ENCODE measurements at regions not wholly inside any gene's neighbourhood (a gene's known extent, or its start where the extent isn't known, plus 50 kb on each side); places are given as distances from the start of the nearest gene placed in this dataset.

- H3K36me3 Mint-ChIP-seq: no peaks in the 10 kb centered on the region
Measured at GRCh38 chr5:75961818-75962217, 121.4 kb upstream of the SV2C start.

GRCh38 chr5:75960129-75960528 lies 123.1 kb upstream of the SV2C start:
- H3K9me3 Mint-ChIP-seq: peaks cover 5 to 8% of the 10 kb centered on the region in 2 donors
- no peak for ATAC-seq
- no peaks in the 10 kb centered on the region for H3K36me3 Mint-ChIP-seq

More at GRCh38 chr5:75961818-75962217, 121.4 kb upstream of the SV2C start:
- ATAC-seq (no peak), DNase-seq (ENCODE audit: low spot score in 2 of 2) (no peak)
- peaks cover 5 to 9% of the 10 kb centered on the region in 2 donors for H3K9me3 Mint-ChIP-seq
- no peak overlapping the region for H3K27ac Mint-ChIP-seq

GRCh38 chr5:75952963-75953362 lies 130.2 kb upstream of the SV2C start:
- Mint-ChIP-seq H3K9me3 (peaks cover 0 to 10% of the 10 kb centered on the region in 2 donors), H3K36me3 (no peaks in the 10 kb centered on the region), H3K27ac (no peak overlapping the region)
- DNase-seq (ENCODE audit: low spot score in 2 of 2) (no peak), ATAC-seq (no peak)

More at GRCh38 chr5:75960129-75960528, 123.1 kb upstream of the SV2C start:
- DNase-seq (ENCODE audit: low spot score in 2 of 2): no peak
- no peak overlapping the region for H3K27ac Mint-ChIP-seq

- ATAC-seq (no peak), DNase-seq (ENCODE audit: low spot score in 2 of 2) (no peak)
- H3K9me3 Mint-ChIP-seq: peaks cover 0 to 10% of the 10 kb centered on the region in 2 donors
- H3K36me3 Mint-ChIP-seq: no peaks in the 10 kb centered on the region
- H3K27ac Mint-ChIP-seq: no peak overlapping the region
Measured at GRCh38 chr5:75952291-75952690, 130.9 kb upstream of the SV2C start.

GRCh38 chr5:75951716-75952115 lies 131.5 kb upstream of the SV2C start:
- peaks cover 0 to 7% of the 10 kb centered on the region in 2 donors for H3K9me3 Mint-ChIP-seq
- H3K36me3 Mint-ChIP-seq: no peaks in the 10 kb centered on the region
- ATAC-seq: no peak
- no peak overlapping the region for H3K27ac Mint-ChIP-seq
- DNase-seq (ENCODE audit: low spot score in 2 of 2): no peak

- H3K9me3 Mint-ChIP-seq: peaks cover 0 to 6% of the 10 kb centered on the region in 2 donors
- H3K36me3 Mint-ChIP-seq: no peaks in the 10 kb centered on the region
- DNase-seq (ENCODE audit: low spot score in 2 of 2): no peak
- no peak for ATAC-seq
- H3K27ac Mint-ChIP-seq: no peak overlapping the region
Measured at GRCh38 chr5:75951158-75951557, 132.0 kb upstream of the SV2C start.

GRCh38 chr5:75948438-75948837 lies 134.7 kb upstream of the SV2C start:
- Mint-ChIP-seq H3K9me3 (peaks cover 4 to 10% of the 10 kb centered on the region in 2 donors), H3K27ac (no peak overlapping the region), H3K36me3 (no peaks in the 10 kb centered on the region)
- DNase-seq (ENCODE audit: low spot score in 2 of 2): no peak
- no peak for ATAC-seq

GRCh38 chr5:75940418-75940817 lies 142.8 kb upstream of the SV2C start:
- no peak overlapping the region for H3K27ac Mint-ChIP-seq
- H3K9me3 Mint-ChIP-seq: peaks cover 5% of the 10 kb centered on the region in 2 donors
- DNase-seq (ENCODE audit: low spot score in 2 of 2) (no peak), ATAC-seq (no peak)
- H3K36me3 Mint-ChIP-seq: no peaks in the 10 kb centered on the region

- DNase-seq (ENCODE audit: low spot score in 2 of 2) (no peak), ATAC-seq (peak in 1 of 2 donors; percentile 64)
- H3K36me3 Mint-ChIP-seq: no peaks in the 10 kb centered on the region
- H3K27ac Mint-ChIP-seq: no peak overlapping the region
- H3K9me3 Mint-ChIP-seq: no peaks in the 10 kb centered on the region
Measured at GRCh38 chr5:75935572-75935971, 147.6 kb upstream of the SV2C start.

- DNase-seq (ENCODE audit: low spot score in 2 of 2) (no peak), ATAC-seq (no peak)
- Mint-ChIP-seq H3K27ac (peak overlapping the region in 1 of 2 donors; percentile 24), H3K9me3 (no peaks in the 10 kb centered on the region), H3K36me3 (no peaks in the 10 kb centered on the region)
Measured at GRCh38 chr5:75933489-75933888, 149.7 kb upstream of the SV2C start.

GRCh38 chr5:75931175-75931574 lies 152.0 kb upstream of the SV2C start:
- Mint-ChIP-seq H3K9me3 (no peaks in the 10 kb centered on the region), H3K36me3 (no peaks in the 10 kb centered on the region), H3K27ac (no peak overlapping the region)
- no peak for DNase-seq (ENCODE audit: low spot score in 2 of 2)
- ATAC-seq: no peak

- Mint-ChIP-seq H3K27ac (no peak overlapping the region), H3K9me3 (no peaks in the 10 kb centered on the region), H3K36me3 (no peaks in the 10 kb centered on the region)
- DNase-seq (ENCODE audit: low spot score in 2 of 2) (no peak), ATAC-seq (no peak)
Measured at GRCh38 chr5:75928992-75929391, 154.2 kb upstream of the SV2C start.

GRCh38 chr5:75922480-75922879 lies 160.7 kb upstream of the SV2C start:
- DNase-seq (ENCODE audit: low spot score in 2 of 2): no peak
- Mint-ChIP-seq H3K9me3 (no peaks in the 10 kb centered on the region), H3K27ac (no peak overlapping the region), H3K36me3 (no peaks in the 10 kb centered on the region)
- ATAC-seq: no peak

- DNase-seq (ENCODE audit: low spot score in 2 of 2): no peak
- H3K9me3 Mint-ChIP-seq: no peaks in the 10 kb centered on the region
- H3K27ac Mint-ChIP-seq: no peak overlapping the region
- no peaks in the 10 kb centered on the region for H3K36me3 Mint-ChIP-seq
- no peak for ATAC-seq
Measured at GRCh38 chr5:75921011-75921410, 162.2 kb upstream of the SV2C start.

- H3K9me3 Mint-ChIP-seq: no peaks in the 10 kb centered on the region
Measured at GRCh38 chr5:75916144-75916543, 167.0 kb upstream of the SV2C start.

GRCh38 chr5:75909223-75909622 lies 174.0 kb upstream of the SV2C start:
- H3K36me3 Mint-ChIP-seq: no peaks in the 10 kb centered on the region
- no peak overlapping the region for H3K27ac Mint-ChIP-seq
- DNase-seq (ENCODE audit: low spot score in 2 of 2) (no peak), ATAC-seq (no peak)
- H3K9me3 Mint-ChIP-seq: no peaks in the 10 kb centered on the region

More at GRCh38 chr5:75916144-75916543, 167.0 kb upstream of the SV2C start:
- DNase-seq (ENCODE audit: low spot score in 2 of 2) (no peak), ATAC-seq (no peak)
- Mint-ChIP-seq H3K36me3 (no peaks in the 10 kb centered on the region), H3K27ac (no peak overlapping the region)

GRCh38 chr5:75907651-75908050 lies 175.5 kb upstream of the SV2C start:
- no peak for ATAC-seq
- Mint-ChIP-seq H3K36me3 (no peaks in the 10 kb centered on the region), H3K9me3 (no peaks in the 10 kb centered on the region), H3K27ac (no peak overlapping the region)
- DNase-seq (ENCODE audit: low spot score in 2 of 2): no peak

- DNase-seq (ENCODE audit: low spot score in 2 of 2): no peak
- H3K9me3 Mint-ChIP-seq: no peaks in the 10 kb centered on the region
- no peaks in the 10 kb centered on the region for H3K36me3 Mint-ChIP-seq
- ATAC-seq: no peak
- H3K27ac Mint-ChIP-seq: no peak overlapping the region
Measured at GRCh38 chr5:75894482-75894881, 177.2 kb upstream of the POC5 start.

GRCh38 chr5:75891736-75892135 lies 174.5 kb upstream of the POC5 start:
- no peak for ATAC-seq
- Mint-ChIP-seq H3K27ac (no peak overlapping the region), H3K9me3 (no peaks in the 10 kb centered on the region), H3K36me3 (no peaks in the 10 kb centered on the region)
- no peak for DNase-seq (ENCODE audit: low spot score in 2 of 2)
